ENCODE measurements at regions not wholly inside any gene's neighbourhood (a gene's known extent, or its start where the extent isn't known, plus 50 kb on each side); places are given as distances from the start of the nearest gene placed in this dataset.

GRCh38 chrX:58051346-58051745, 141.1 kb upstream of the ZXDA start:
- no peak for DNase-seq

GRCh38 chrX:58044130-58044529, 133.9 kb upstream of the ZXDA start:
- DNase-seq = no peak

DNA sequence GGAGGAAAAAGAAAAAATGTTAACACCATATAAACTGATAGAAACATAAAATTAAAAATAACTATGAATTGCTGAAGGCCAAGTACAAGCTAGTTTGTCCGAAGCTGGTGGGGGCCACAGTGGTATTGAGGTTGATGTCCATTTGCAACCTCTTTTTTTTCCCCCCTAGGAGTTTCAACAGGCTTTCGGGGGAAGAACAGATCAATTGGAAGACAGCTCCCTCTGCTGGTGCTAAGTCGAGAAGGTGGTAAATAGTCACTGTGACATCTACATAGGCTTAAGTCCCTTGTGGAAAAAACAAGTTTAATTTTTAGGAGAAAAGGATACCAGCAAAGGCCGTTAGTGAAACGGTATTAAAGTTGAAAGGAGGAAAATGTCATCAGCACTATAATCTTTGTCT, 115.7 kb upstream of the ZXDA start:
- DNase-seq = peak; percentile 40

DNA sequence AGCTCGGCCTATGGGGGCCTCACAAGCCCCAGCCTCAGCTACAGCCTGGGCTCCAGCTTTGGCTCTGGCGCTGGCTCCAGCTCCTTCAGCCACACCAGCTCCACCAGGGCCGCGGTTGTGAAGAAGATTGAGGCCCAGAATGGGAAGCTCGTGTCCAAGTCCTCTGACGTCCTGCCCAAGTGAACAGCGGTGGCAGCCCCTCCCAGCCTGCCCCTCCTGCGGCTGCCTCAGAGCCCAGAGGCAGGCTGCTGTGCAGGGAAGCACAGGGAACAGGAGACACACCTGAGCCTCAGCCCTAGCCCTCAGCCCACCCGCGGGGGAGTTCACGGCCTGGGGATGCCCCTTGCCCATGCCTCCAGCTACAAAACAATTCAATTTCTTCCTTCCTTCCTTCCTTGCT, 75.7 kb upstream of the ZXDA start:
- DNase-seq = no peak

- no peak for DNase-seq
Measured at GRCh38 chrX:57984620-57985019, 74.4 kb upstream of the ZXDA start.

DNA sequence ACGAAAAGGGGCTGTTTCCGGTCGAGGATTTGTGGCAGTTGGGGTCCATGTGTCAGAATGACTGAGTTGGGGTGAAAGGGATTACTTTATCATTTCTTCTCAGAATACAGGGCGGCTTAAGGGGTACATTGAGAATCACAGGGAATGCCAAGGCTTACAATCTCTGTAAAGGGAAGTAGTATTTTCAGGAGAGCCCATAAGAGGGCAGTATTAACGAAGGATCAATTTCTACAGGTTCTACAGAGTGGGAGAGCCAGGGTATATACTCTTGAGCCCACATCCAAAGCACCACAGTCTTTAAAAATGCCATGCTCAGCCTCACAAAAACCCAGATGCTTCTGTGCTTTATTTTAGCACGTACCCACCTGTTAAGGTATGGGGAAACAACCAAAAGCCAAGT, 67.7 kb upstream of the ZXDA start:
- DNase-seq = no peak

DNA sequence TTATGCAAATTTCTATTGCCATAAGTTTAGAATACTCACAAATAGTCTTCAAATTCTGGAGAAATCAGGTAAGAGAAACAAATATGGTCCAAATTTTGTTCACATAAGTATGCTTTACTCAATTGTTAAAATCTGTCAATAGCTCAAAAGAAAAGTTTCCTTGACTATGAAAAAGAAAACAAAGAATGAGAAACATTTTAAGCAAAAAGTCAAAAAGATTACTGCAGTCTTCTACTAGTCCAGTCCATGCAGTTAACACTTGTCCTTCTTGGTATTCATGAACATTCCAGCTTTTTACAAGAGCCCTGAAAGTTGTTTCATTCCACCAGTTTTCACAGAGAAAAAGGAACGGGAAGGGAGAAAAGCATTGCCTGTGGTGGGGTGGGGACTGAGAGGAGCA, 54.7 kb upstream of the ZXDA start:
- no peak for DNase-seq
